ENCODE measurements at regions not wholly inside any gene's neighbourhood (a gene's known extent, or its start where the extent isn't known, plus 50 kb on each side); places are given as distances from the start of the nearest gene placed in this dataset.
A peak's percentile ranks its signal among the peaks of the same experiment; 100 is the strongest.
"Not testable (repeated sequence)": the region's sequence is repeated elsewhere in the genome, so short reads cannot be mapped to it uniquely, and the experiment has no call there.

DNA sequence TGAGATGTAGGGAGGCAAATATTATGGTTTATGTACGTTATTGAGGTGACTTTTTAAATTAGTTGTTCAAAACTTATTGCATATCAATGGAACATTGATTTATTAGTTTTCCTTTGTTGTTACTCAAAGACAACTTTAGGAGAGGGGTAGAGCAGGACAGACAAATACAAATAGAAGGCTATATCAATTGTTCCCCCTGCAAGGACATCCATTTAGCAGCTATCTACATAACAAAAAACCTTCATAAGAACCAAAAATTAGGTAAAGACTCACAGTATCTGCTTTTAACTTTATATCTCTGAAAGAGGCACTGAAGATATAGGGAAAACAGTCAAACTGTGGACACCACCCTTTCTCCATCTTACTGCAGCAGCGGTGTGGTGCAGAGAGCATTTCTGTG, 958.8 kb downstream of the DIPK2A start:
- DNase-seq (ENCODE audit: low read depth), result no peak

DNA sequence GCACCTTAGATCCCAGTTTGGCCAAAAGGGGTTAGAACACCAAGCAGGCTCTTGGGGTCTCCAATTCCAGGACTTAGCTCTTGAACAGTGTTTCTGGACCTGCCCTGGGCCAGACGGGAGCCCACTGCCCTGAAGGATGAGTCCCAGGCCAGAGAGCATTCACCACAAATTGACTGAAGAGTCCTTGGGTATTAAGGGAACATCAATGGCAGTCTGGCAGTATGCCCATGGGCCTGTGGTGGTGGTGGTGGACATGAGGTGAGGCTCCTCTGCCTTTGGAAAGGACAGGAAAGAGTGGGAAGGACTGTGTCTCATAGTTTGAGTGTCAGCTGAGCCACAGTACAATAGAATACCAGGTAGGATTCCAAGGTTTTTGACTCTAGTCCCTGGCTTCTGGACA, 960.0 kb downstream of the DIPK2A start:
- no peak for DNase-seq (ENCODE audit: low read depth)

DNA sequence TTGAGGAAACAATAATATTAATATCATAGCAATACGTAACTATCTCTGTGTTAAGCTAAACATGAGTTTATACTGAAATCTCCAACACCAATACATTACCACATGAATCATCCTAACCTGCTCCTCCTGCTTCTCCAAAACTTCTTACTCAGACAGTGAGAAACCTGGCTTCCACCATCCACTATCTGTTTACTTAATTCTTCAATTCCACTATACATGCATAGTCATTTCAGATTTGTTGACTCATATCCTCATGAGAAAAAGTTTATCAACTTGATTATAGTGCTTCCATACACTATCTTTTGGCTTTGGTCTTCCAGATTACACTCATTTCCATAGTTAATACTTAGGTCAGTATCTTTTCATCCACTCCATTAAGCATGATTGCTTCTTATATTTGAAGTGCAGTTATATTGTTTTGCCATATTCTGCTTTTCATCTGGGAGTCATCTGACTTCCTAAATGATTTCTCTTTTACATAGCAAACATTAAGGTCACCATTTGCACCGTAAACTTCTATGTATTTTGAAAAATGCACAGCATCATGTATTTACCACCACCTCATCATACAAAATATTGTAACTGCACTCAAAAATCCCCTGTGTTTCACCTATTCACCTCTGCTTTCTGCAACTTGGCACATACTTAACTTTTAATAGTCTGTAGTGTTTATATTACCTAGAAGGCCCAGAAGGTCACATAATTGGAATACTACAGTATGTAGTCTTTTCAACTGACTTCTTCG, 970.6 kb downstream of the DIPK2A start:
- DNase-seq (ENCODE audit: low read depth), result no peak

DNA sequence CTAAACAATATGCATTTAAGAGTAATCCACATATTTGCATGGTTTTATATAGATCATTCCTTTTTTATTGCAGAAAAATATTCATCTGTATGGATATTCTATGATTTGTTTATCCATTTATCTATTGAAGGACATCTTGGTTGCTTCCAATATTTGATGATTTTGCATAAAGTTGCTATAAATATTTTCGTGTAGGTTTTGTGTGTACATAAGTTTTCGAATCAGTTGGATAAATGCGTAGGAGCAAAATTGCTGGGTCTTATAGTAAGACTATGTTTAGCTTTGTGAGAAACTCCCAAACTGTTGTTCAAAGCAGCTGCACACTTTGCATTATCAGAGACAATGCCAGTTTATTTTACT, 971.2 kb downstream of the DIPK2A start:
- DNase-seq (ENCODE audit: low read depth), result no peak

DNA sequence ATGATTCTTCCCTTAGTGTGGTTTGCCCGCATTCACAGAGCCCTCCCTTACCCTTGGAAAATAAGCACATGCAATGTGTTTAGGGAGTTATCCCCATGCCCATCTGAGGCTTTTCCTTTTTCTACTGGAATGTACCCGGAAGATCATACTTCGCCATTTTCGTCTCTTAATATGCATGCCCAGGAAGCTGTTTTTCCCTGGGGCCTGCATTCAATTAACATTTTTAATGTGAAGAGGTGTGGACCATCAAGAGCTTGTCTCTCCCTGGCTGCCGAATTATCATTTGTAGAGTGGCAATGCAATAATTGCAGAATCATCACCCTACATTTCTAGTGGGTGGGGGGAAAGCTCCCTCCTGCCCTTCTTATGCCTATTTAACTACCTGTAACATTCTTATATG, 976.3 kb downstream of the DIPK2A start:
- no peak for DNase-seq (ENCODE audit: low read depth)

DNA sequence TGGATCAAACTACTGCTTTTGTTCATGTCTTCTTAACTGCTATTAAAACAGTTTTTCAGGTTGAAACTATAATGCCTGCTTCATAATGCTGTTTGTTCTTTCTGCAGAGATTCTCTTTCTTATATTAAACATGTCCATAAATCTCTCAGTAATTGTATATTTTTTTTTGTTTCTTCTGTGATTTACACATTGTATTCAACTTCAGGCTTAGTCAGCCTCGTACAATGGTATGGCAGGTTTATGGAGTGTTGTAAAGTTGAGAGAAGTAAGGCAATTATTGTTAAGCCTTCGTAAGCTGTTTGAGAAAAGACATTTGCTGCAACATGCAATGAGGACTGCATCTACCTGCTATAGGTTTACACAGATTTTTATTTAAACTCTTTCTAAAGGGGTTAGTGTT, 977.1 kb downstream of the DIPK2A start:
- DNase-seq (ENCODE audit: low read depth), result no peak

DNA sequence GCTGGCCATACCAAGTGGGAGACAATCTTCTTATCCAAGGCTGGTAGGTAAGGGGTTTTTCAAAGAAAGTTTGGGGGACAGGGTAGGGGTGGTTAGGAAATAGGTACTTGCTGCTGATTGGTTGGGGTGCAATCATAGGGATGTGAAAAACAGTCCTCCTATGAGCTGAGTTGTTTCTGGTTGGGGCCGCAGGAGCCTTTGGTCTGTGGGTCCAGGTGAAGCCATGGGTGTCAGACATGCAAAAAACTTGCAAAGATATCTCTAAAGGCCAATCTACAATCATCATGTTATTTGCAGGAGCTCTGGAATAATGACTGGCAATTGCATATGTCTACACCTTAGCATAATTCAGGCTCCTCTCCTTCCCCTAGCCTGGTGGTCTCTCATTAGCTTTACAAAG, 982.3 kb downstream of the DIPK2A start:
- DNase-seq (ENCODE audit: low read depth), result no peak

DNA sequence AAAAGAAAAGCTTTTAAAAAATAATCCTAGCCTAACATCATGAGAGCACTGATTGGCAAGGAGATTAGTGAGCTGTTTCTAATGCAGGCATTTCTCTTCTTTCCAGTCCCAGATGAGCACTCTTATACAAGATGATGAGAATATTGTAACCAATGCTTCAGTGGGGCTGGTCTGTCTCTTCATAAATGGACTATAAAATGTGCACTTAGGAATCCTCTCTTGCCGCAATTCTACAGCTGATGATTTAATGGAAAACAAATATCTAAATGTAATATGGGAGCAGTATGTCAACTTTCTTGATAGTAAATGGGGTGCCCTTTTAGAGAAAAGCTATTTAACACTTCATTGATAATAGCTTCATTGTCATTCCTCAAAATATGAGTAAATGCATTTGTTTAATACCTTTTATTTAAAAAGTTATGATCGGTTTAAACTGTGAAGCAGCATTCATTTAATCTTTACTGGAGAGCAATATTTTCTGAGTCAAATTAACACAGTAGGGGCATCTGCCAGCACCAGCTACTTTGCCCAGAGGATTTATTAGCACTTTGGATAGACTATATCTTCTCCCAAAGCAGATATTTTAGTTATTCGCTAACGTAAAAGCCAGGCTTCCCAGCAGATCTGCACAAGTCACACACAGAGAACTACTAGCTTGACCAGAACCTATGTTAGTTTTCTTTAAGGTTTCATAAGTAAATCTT, 985.9 kb downstream of the DIPK2A start:
- no peak for DNase-seq (ENCODE audit: low read depth)

DNA sequence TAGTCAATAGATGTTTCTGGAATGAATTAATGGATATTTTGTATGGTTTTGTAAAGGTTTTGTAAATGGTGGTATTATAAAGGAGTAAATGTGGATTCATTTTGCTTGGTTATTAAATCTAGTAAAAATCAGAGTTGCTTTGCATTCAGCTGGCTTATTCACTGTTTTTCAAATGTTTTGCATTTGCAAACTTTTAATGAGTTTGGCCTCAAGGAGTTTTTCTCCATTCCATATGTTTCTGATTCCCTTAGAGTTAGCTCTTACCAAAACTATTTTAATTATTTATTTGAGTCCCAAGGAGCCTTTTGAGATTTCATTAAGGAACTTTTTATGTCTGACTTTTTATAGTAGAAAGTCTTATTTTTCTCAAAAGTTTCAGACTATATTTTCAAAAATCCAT, 992.2 kb downstream of the DIPK2A start:
- peak; percentile 44 for DNase-seq (ENCODE audit: low read depth)

DNA sequence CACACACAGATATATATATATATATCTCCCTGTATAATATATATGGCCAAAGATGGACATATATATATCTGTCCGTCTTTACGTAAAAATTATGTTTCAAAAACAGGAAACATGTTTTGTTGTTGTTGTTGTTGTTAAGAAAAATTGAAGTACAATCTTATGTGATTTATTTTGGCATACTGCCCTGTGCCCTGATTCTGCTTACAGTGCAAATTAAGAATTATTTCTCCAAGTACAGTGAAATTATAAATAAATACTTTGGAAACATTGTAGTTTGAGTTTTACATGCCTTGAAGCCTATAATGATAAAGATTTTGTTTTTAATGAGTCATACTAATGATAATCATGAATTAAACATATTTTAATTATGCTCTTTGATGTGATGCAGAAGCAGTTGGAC, 994.9 kb downstream of the DIPK2A start:
- DNase-seq (ENCODE audit: low read depth), result no peak

DNA sequence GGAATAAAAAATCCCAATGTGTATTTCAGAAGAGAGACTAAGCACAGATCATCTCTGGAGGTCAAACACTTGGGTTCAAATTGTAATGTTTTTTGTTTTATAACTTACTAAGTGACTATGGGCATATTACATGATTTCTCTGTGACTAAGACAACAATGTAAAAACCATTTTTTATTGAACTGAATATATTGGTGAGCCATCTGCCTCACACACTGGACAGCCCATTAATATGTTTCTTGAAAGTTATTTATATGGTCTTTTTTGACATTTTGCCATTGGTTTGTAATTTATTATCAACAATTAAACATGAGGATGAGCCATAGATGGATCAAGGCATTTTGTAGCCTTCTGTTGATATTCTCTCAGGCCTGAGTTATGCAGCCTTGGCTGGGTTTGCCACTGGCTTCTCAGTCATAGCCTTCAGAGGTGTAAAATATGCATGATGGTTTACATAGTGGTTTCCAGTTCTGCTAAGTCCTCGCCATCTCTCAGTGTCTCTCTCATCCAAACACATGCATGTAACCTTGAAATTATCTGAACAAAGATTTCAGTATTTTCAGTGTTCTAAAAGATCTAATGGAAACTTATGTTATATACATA, 997.2 kb downstream of the DIPK2A start:
- DNase-seq (ENCODE audit: low read depth), result no peak

DNA sequence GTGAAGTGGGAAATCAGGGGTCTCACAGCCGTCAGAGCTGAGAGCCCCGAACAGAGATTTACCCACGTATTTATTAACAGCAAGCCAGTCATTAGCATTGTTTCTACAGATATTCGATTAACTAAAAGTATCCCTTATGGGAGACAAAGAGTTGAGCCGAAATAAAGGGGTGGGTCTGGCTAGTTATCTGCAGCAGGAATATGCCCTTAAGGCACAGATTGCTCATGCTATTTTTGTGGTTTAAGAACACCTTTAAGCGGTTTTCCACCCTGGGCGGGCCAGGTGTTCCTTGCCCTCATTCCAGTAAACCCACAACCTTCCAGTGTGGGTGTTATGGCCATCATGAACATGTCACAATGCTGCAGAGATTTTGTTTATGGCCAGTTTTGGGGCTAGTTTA, 1012.9 kb downstream of the DIPK2A start:
- not testable (repeated sequence) for DNase-seq (ENCODE audit: low read depth)

DNA sequence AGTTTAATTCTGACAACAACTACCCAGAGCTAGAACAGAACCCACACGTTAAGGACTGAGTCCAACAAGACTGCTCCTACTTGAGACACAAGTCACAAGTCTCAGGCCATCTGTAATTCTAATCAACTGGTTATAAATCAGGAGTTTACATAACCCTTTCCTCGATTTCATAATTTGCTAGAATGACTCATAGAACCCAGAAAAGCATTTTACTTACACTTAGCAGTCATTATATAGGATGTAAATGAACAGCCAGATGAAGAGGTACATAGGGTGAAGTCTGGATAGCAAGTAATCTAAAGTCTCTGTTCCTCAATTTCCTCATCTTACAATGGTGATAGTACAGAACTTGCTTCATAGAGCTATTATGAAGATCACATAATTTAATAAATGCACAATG, 1018.2 kb downstream of the DIPK2A start:
- peak; percentile 37 for DNase-seq (ENCODE audit: low read depth)

DNA sequence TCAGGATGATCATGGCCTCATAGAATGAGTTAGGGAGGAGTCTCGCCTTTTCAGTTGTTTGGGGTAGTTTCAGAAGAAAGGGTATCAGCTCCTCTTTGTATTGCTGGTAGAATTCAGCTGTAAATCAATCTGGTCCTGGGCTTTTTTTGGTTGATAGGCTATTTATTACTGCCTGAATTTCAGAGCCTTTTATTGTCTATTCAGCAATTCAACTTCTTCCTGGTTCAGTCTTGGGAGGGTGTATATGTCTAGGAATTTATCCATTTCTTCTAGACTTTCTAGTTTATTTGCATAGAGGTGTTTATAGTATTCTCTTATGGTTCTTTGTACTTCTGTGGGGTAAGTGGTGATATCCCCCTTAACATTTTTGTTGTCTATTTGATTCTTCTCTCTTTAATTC, 1024.2 kb downstream of the DIPK2A start:
- no peak for DNase-seq (ENCODE audit: low read depth)

DNA sequence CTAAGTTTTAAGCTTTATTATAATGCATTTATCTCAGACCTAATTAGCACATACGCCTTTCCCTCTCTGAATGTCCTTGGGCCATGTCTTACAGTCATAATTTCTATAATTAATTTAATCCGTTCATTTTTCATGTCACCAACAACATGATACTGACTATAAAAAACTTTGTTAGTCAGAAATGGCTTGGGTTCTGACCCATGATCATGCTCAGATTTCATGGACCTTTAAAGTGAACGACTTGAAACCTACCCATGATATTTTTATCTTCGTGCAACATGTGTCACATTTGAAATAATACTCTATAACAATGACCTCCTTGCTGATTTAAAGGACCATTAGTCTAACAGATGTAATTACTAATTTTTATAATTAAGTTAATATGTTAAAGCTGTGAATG, 1033.8 kb downstream of the DIPK2A start:
- DNase-seq (ENCODE audit: low read depth), result no peak

DNA sequence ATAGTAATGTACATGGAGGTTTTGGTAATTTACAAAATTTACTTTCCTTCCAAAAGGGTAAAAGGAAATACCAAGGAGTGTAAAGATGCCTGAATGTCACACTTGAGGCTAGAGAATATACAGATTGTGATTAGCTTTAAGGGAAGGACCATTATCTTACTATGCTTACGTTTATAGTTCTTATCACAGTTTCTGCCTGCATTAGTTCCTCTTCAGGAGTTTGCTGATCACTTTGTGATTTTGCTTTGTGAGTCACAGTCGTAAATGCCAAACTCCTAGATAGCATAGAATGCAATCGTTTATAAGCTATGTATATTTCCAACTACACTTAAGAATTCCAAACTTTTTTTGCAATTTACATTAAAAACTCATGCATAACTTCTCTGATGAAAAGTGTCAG, 1034.6 kb downstream of the DIPK2A start:
- DNase-seq (ENCODE audit: low read depth), result no peak

DNA sequence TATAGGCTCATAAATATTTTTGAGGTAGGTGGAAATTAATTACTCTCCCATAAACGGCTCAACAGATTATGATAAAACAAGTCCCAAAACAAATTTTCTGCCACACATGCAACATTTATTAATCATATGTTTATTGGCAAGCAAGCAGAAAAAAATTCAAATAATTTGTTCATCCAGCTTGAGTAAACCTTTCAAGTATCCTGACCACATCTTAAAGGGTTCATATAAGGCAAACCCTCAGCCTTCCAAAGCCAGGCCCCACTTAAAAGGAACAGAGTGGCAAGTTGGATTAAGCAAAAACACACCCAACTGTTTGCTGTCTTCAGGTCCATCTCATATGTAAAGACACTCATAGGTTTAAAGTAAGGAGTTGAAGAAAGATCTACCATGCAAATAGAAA, 1042.3 kb downstream of the DIPK2A start:
- DNase-seq (ENCODE audit: low read depth), result peak; percentile 41

DNA sequence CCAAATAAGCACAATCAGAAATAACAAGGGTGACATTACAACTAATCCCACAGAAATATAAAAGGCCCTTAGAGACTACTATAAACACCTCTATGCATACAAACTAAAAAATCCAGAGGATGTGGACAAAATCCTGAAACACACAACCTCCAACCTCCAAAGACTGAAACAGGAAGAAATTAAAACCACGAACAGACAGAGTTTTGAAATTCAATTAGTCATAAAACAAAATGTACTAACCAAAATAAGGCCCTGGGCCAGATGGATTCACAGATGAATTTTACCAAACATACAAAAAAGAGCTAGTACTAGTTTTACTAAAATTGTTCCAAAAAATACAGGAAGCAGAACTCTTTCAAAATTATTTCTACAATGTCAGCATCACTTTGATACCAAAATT, 1043.6 kb downstream of the DIPK2A start:
- peak; percentile 83 for DNase-seq (ENCODE audit: low read depth)

DNA sequence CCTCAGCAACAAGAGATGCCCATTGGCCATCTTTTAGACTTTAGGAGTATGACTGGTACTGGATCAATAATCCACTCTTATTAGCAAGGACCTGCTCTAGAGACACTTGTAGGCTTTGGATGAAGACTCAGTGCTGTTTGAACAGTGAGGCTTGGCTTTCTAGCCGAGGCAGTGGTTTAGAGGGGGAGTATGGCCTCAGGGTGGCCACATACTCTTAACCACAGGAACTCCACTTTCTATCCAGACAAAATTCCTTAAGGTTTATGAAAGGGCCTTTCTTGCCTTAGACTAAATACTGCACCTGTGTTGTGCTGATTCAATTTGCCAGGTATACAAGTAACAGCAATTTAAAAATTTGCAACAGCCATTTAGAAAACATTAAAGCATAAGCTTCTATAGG, 1046.3 kb downstream of the DIPK2A start:
- peak; percentile 1 for DNase-seq (ENCODE audit: low read depth)

DNA sequence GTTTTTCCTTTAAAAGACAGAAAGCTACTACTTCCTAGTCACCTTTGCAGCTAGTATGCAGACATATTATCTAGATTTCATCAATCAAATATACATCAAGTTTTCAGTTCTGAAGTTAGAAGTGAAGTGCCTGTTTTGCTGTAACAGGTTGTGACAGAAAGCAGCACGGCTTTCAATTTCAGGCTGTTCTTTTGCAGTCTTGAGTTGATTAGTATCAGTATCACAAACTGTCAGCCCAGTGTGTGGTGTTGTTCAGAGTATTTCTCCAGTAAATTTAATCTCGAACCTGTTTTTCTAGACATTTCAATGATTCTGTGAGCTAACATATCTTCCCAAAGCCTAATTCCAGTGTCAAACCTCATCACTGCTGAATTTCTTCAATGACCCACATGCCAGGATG, 1050.8 kb downstream of the DIPK2A start:
- no peak for DNase-seq (ENCODE audit: low read depth)

DNA sequence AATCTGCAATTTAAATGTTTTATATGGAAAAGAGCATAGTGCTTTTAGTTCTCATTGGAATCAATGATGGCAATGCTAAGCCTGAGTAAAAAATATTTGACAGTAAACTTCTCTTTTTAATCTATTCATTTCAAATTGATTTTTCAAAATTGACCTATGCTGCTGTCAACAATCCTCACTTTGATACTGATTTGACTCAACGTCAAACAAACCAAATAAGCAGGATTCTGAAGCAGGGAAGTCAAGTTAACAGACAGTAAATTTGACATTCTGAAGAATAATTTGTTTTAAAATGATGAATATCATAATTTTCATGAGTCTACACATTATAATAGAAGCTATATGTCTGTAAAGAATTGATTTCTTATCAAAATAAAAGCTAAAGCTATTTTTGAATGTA, 1053.1 kb downstream of the DIPK2A start:
- DNase-seq (ENCODE audit: low read depth), result no peak

DNA sequence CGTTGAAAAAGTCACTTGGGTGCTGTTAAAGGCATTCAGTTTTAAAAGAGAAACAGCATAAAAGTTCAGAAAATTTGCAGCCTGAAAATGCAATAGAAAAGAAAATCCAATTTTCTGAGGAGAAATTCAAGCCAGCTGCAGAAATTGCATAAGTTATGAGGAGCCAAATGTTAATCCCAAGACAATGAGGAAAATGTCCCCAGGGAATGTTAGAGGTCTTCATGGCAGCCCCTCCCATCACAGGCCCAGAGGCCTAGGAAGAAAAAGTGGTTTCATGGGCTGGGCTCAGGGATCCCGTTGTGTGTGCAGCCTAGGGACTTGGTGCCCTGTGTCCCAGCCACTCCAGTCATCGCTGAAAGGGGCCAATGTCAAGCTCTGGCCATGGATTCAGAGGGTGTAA, 1055.6 kb downstream of the DIPK2A start:
- DNase-seq (ENCODE audit: low read depth), result peak; percentile 10

DNA sequence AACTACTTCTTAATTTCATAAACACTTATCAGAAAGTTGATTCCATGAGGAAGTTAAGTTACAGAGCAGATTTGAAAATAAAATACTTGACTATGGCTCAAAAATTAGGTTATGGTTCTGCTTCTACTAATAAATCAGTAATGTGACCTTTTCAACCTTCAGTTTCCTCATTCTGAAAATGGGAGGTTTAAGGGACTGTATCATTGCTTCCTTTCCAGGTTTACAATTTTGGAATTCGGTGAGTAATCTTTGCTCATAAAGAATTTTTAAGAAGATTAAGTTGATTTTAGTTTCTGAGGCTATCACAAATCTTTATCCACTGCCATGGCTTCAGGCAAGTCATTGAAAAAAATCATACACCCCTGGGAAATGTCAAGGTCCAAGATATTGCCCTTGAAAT, 1061.2 kb downstream of the DIPK2A start:
- no peak for DNase-seq (ENCODE audit: low read depth)

DNA sequence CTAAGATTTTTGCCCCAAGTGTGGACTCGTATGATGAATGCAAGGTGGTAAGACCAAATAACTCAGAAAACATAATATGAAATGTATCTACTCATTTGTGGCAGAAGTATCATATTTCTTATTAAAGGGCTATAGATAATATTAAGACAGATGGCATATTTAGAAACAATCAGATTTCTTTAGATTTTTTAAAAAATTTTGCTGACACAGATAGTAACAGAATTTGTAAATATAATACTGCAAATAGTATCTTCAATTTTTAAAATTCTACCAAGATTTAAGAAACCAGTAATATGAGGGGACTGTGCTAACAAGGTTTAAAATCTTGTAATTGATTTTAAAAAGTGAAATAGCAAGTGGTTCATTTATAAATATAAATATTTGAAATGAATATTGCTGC, 1064.1 kb downstream of the DIPK2A start:
- DNase-seq (ENCODE audit: low read depth), result no peak
